Naive thymus-derived CD4-positive, alpha-beta T cell (primary cell): ENCODE measurements at regions not wholly inside any gene's neighbourhood (a gene's known extent, or its start where the extent isn't known, plus 50 kb on each side); places are given as distances from the start of the nearest gene placed in this dataset.

ENCODE experiments used
- ATAC-seq: fragments of 150-1000 bp; cut with Tn5 transposase; 2 replicates; pipeline ENCODE4 v1.10.0; 2021; ENCODE audit warnings: mild to moderate bottlenecking, moderate library complexity
- CTCF ChIA-PET: fragments of 350-600 bp; sonication (Branson Sonifier 250); formaldehyde crosslinking; loops from one replicate; lab custom pipeline; 2021; ENCODE audit warnings: antibody characterized with exemption; lab: Charles Lee
- POLR2A ChIA-PET: fragments of 350-600 bp; sonication (Branson Sonifier 250); formaldehyde crosslinking; loops from one replicate; lab custom pipeline; 2021; ENCODE audit warnings: antibody characterized with exemption, inconsistent platforms; lab: Charles Lee
- DNase-seq, 9 donors: peaks; one replicate each; pipeline versions ENCODE4 v3.0.0 to v3.0.0-alpha.2; 2020 to 2022; ENCODE audit warnings: mixed read lengths in 1 of 9
- H3K27ac ChIP-seq: one replicate; pipeline ENCODE4 v1.7.0; 2013; ENCODE audit warnings: mild to moderate bottlenecking, low read depth, low read length, moderate library complexity
- H3K27me3 ChIP-seq, 2 donors: one replicate each; pipeline ENCODE4 v1.7.0; 2013; ENCODE audit warnings: low read length in 2 of 2, mild to moderate bottlenecking in 2 of 2, moderate library complexity in 2 of 2; ENCODE audit not compliant: control insufficient read depth in 2 of 2, insufficient read depth in 2 of 2
- H3K36me3 ChIP-seq, 3 experiments: 1 replicate in 2 of 3; 2 replicates in 1 of 3; pipeline ENCODE4 v1.7.0; 2013; ENCODE audit warnings: low read length in 3 of 3, mild to moderate bottlenecking in 3 of 3, moderate library complexity in 1 of 3; ENCODE audit not compliant: insufficient read depth in 3 of 3, control insufficient read depth in 2 of 3
- H3K4me1 ChIP-seq, 2 donors: one replicate each; pipeline ENCODE4 v1.7.0; 2013; ENCODE audit warnings: low read length in 2 of 2, mild to moderate bottlenecking in 2 of 2, moderate library complexity in 1 of 2; ENCODE audit not compliant: control insufficient read depth in 2 of 2, insufficient read depth in 2 of 2
- H3K4me3 ChIP-seq: 2 replicates; pipeline ENCODE4 v1.7.0; 2013; ENCODE audit warnings: mild to moderate bottlenecking, low read length
- H3K9me3 ChIP-seq, 3 experiments: 1 replicate in 2 of 3; 2 replicates in 1 of 3; pipeline ENCODE4 v1.7.0; 2013; ENCODE audit warnings: low read length in 3 of 3; ENCODE audit not compliant: control insufficient read depth in 2 of 3
- H3K27ac Mint-ChIP-seq, 9 donors: one replicate each; pipeline ENCODE4 v1.8.0; 2020 to 2022; ENCODE audit warnings: mixed read lengths in 9 of 9, mild to moderate bottlenecking in 8 of 9, moderate library complexity in 5 of 9, inconsistent platforms in 2 of 9
- H3K27me3 Mint-ChIP-seq, 5 donors: one replicate each; pipeline ENCODE4 v1.8.0; 2021 to 2022; ENCODE audit warnings: mixed read lengths in 5 of 5, mild to moderate bottlenecking in 1 of 5
- H3K36me3 Mint-ChIP-seq, 5 donors: one replicate each; pipeline ENCODE4 v1.8.0; 2020 to 2022; ENCODE audit warnings: mixed read lengths in 5 of 5, mild to moderate bottlenecking in 3 of 5, inconsistent platforms in 1 of 5
- H3K4me1 Mint-ChIP-seq, 7 donors: one replicate each; pipeline ENCODE4 v1.8.0; 2020 to 2022; ENCODE audit warnings: mixed read lengths in 7 of 7, mild to moderate bottlenecking in 3 of 7, inconsistent platforms in 1 of 7
- H3K4me3 Mint-ChIP-seq, 10 donors: one replicate each; pipeline ENCODE4 v1.8.0; 2020 to 2022; ENCODE audit warnings: mild to moderate bottlenecking in 10 of 10, mixed read lengths in 10 of 10, moderate library complexity in 6 of 10, inconsistent platforms in 2 of 10
- H3K9me3 Mint-ChIP-seq, 11 donors: one replicate each; pipeline ENCODE4 v1.8.0; 2020 to 2022; ENCODE audit warnings: mixed read lengths in 11 of 11, mild to moderate bottlenecking in 4 of 11, inconsistent platforms in 1 of 11, moderate library complexity in 1 of 11
- intact Hi-C, 2 donors: fragments of 100-400 bp; cut with micrococcal nuclease; formaldehyde crosslinking; loops; one replicate each; pipeline ENCODE4 v1.15.1; 2023

DNA sequence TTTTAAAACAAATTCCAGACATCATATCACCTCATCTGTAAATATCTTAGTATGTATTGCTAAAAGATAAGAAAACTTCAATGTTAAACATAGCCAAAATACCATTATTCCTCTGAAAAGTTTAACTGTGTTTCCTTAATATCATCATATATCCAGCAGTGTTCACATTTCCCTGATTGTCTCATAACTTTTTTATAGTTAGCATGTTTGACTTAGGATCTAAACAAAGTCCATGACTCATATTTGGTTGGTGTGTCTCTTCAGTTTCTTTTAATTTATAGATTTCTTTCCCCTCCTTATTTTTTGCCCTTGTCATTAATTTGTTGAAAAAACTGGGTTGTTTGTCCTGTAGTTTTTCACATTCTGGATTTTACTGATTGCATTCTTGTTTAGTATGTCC is 163.0 kb downstream of the RPS12 start:
- Histone ChIP-seq H3K27ac (no peak overlapping the region), H3K4me1 (no peaks in the 10 kb centered on the region), H3K36me3 (no peaks in the 10 kb centered on the region), H3K27me3 (peaks cover 0 to 3% of the 10 kb centered on the region in 2 donors), H3K9me3 (no peaks in the 10 kb centered on the region), H3K4me3 (no peak overlapping the region)
- ATAC-seq (no peak), DNase-seq (no peak)
- H3K4me3 Mint-ChIP-seq = no peak overlapping the region
- POLR2A ChIA-PET = no interaction called here
- H3K9me3 Mint-ChIP-seq = peaks cover 0 to 3% (median 0%) of the 10 kb centered on the region in 11 donors
- intact Hi-C loops = no loop called here
- no peak overlapping the region for H3K27ac Mint-ChIP-seq
- peaks cover 15 to 52% (median 25%) of the 10 kb centered on the region in 5 donors for H3K27me3 Mint-ChIP-seq
- no peaks in the 10 kb centered on the region for H3K36me3 Mint-ChIP-seq
- H3K4me1 Mint-ChIP-seq = no peaks in the 10 kb centered on the region
- CTCF ChIA-PET = no interaction called here

DNA sequence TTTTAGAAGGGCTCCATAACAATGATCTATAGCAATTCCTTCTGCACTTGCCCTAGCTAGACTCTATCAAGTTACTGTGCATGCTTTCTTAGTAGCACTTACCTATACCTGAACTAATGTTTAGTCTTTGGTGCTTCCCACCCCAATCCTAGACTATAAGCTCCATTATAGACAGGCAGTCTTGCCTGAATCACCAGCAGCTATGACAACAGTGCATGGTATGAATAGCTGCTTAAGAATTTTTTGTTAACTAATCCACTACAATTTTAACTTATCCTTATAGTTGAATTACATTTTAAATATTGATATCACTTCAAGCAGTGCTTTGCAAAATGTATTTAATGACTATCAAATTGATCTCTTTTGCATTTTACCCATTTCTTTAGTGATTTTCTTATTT is 164.3 kb downstream of the RPS12 start:
- Mint-ChIP-seq H3K27me3 (peaks cover 13 to 55% (median 27%) of the 10 kb centered on the region in 5 donors), H3K4me1 (no peaks in the 10 kb centered on the region), H3K36me3 (no peaks in the 10 kb centered on the region), H3K27ac (no peak overlapping the region), H3K4me3 (no peak overlapping the region), H3K9me3 (peaks cover 0 to 9% (median 0%) of the 10 kb centered on the region in 11 donors)
- DNase-seq (no peak), ATAC-seq (no peak)
- Histone ChIP-seq H3K4me3 (no peak overlapping the region), H3K36me3 (no peaks in the 10 kb centered on the region), H3K27me3 (peaks cover 0 to 3% of the 10 kb centered on the region in 2 donors), H3K9me3 (no peaks in the 10 kb centered on the region), H3K4me1 (no peaks in the 10 kb centered on the region), H3K27ac (no peak overlapping the region)
- CTCF ChIA-PET = no interaction called here
- intact Hi-C loops = no loop called here
- POLR2A ChIA-PET = no interaction called here

GRCh38 chr6:132993738-132994137 is 179.4 kb downstream of the RPS12 start:
- intact Hi-C loops = no loop called here
- DNase-seq (no peak), ATAC-seq (no peak)
- CTCF ChIA-PET = no interaction called here
- Mint-ChIP-seq H3K27ac (no peak overlapping the region), H3K9me3 (peaks cover 0 to 4% (median 0%) of the 10 kb centered on the region in 11 donors), H3K36me3 (no peaks in the 10 kb centered on the region), H3K4me1 (no peaks in the 10 kb centered on the region), H3K27me3 (peaks cover 0 to 14% (median 7%) of the 10 kb centered on the region in 5 donors), H3K4me3 (no peak overlapping the region)
- Histone ChIP-seq H3K27ac (no peak overlapping the region), H3K27me3 (no peaks in the 10 kb centered on the region), H3K4me3 (no peak overlapping the region), H3K9me3 (no peaks in the 10 kb centered on the region), H3K36me3 (no peaks in the 10 kb centered on the region), H3K4me1 (no peaks in the 10 kb centered on the region)
- POLR2A ChIA-PET = no interaction called here

DNA sequence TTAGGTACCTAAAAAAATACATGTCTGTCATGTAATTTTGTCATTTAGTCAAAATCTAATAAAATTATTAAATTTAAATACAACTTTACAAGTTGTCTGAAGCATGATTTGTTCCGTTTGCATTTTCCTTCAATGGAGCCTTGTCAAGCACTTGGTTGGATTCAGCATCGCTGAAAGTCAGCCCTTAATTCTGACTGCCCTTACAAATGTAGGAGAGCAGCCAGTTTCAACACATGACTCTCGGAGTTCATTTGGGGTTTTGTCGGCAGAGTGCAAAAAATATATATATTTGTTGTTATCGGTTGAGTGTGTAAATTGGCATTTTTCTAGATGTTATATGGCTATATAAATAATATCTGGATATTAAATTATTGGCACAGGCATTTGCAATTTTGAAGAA is 180.6 kb downstream of the RPS12 start:
- Histone ChIP-seq H3K9me3 (no peaks in the 10 kb centered on the region), H3K36me3 (no peaks in the 10 kb centered on the region), H3K27me3 (no peaks in the 10 kb centered on the region), H3K4me1 (no peaks in the 10 kb centered on the region), H3K4me3 (no peak overlapping the region), H3K27ac (no peak overlapping the region)
- POLR2A ChIA-PET = no interaction called here
- H3K27me3 Mint-ChIP-seq = peaks cover 2 to 15% (median 5%) of the 10 kb centered on the region in 5 donors
- no peaks in the 10 kb centered on the region for H3K4me1 Mint-ChIP-seq
- H3K9me3 Mint-ChIP-seq = peaks cover 0 to 1% (median 0%) of the 10 kb centered on the region in 11 donors
- DNase-seq = no peak
- H3K27ac Mint-ChIP-seq = no peak overlapping the region
- intact Hi-C loops = no loop called here
- no peak overlapping the region for H3K4me3 Mint-ChIP-seq
- ATAC-seq = no peak
- H3K36me3 Mint-ChIP-seq = no peaks in the 10 kb centered on the region
- CTCF ChIA-PET = no interaction called here

DNA sequence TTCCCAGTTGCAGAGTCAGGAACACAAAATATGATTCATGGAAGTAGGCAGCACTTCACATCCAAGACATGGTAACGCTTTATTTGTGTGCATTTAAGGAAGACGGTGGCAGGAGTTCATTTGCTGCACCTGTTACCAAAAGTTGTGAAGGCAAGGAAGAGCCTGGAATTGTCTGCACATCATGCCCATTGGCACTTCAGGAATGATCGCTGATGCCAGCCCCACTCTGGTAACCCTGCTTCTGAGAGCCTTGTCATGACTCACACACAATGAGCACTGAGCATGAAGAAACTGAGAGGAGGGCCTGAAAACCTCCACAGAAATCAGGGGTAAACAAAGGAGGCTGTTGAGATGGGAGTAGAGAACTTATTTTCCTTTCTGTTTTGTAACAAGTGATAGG is 181.1 kb downstream of the RPS12 start:
- Mint-ChIP-seq H3K27ac (no peak overlapping the region), H3K27me3 (peaks cover under 1 to 15% (median 7%) of the 10 kb centered on the region in 5 donors)
- POLR2A ChIA-PET = no interaction called here

GRCh38 chr6:132998418-132998817 is 184.0 kb downstream of the RPS12 start:
- no peaks in the 10 kb centered on the region for H3K36me3 ChIP-seq
- H3K4me3 ChIP-seq = no peak overlapping the region
- H3K9me3 ChIP-seq = no peaks in the 10 kb centered on the region
- ATAC-seq (no peak), DNase-seq (no peak)
- Mint-ChIP-seq H3K4me3 (no peak overlapping the region), H3K4me1 (no peaks in the 10 kb centered on the region), H3K9me3 (peaks cover 0 to 1% (median 0%) of the 10 kb centered on the region in 11 donors), H3K27ac (no peak overlapping the region), H3K36me3 (no peaks in the 10 kb centered on the region), H3K27me3 (peaks cover 1 to 13% (median 7%) of the 10 kb centered on the region in 5 donors)
- no peak overlapping the region for H3K27ac ChIP-seq
- intact Hi-C loops = no loop called here
- H3K27me3 ChIP-seq = no peaks in the 10 kb centered on the region
- no peaks in the 10 kb centered on the region for H3K4me1 ChIP-seq
- ChIA-PET CTCF (no interaction called here), POLR2A (no interaction called here)

More for the DNA sequence above, 181.1 kb downstream of the RPS12 start:
- CTCF ChIA-PET = no interaction called here
- Mint-ChIP-seq H3K4me1 (no peaks in the 10 kb centered on the region), H3K4me3 (no peak overlapping the region), H3K36me3 (no peaks in the 10 kb centered on the region), H3K9me3 (peaks cover 0 to 1% (median 0%) of the 10 kb centered on the region in 11 donors)
- intact Hi-C loops = no loop called here
- no peak overlapping the region for H3K27ac ChIP-seq
- no peaks in the 10 kb centered on the region for H3K9me3 ChIP-seq
- ATAC-seq (no peak), DNase-seq (no peak)
- no peaks in the 10 kb centered on the region for H3K27me3 ChIP-seq
- H3K36me3 ChIP-seq = no peaks in the 10 kb centered on the region
- no peaks in the 10 kb centered on the region for H3K4me1 ChIP-seq
- H3K4me3 ChIP-seq = no peak overlapping the region

DNA sequence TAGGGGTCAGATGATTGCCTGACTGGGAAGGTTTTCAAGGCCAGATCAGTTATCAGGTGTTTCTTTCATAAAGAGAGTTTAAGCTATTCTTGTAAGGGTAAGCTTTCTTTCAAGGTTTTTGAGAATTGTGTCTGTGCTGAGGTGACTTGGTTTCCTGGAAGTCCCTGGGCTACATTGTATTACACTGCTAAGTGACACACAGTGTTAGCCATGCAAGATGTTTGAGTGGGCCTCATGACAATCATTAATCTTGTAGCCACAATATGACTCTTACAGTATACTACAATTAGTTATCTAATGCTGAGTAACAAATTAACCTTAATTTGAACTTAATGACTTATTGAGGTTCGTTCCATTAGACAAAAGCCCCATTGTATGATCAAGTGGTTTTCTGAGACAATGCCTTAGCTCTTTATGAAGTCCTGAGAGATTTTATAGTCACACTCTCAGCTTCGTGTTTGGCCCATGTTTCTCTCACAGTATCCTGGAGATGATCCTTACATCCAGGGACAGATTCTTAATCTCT is 186.7 kb downstream of the RPS12 start:
- no peaks in the 10 kb centered on the region for H3K27me3 ChIP-seq

More for the DNA sequence above, 186.7 kb downstream of the RPS12 start:
- no peak overlapping the region for H3K27ac Mint-ChIP-seq
- H3K4me1 Mint-ChIP-seq = no peaks in the 10 kb centered on the region
- CTCF ChIA-PET = interaction anchor here (0.6 kb wide), 1 partner anchor 108 kb away, joined by 3 read pairs; no protein-coding TSS in a partner anchor
- no peak for ATAC-seq
- H3K4me1 ChIP-seq = no peaks in the 10 kb centered on the region
- no peak overlapping the region for H3K4me3 Mint-ChIP-seq
- peaks cover 0 to 1% (median 0%) of the 10 kb centered on the region in 11 donors for H3K9me3 Mint-ChIP-seq
- peaks cover 1 to 13% (median 7%) of the 10 kb centered on the region in 5 donors for H3K27me3 Mint-ChIP-seq
- H3K36me3 ChIP-seq = no peaks in the 10 kb centered on the region
- POLR2A ChIA-PET = no interaction called here
- H3K9me3 ChIP-seq = no peaks in the 10 kb centered on the region
- intact Hi-C loops = no loop called here
- no peak overlapping the region for H3K27ac ChIP-seq
- DNase-seq = no peak
- H3K4me3 ChIP-seq = no peak overlapping the region
- no peaks in the 10 kb centered on the region for H3K36me3 Mint-ChIP-seq
